CD4-positive, alpha-beta T cell (primary cell): ENCODE measurements at regions not wholly inside any gene's neighbourhood (a gene's known extent, or its start where the extent isn't known, plus 50 kb on each side); places are given as distances from the start of the nearest gene placed in this dataset.
"Not testable (repeated sequence)": the region's sequence is repeated elsewhere in the genome, so short reads cannot be mapped to it uniquely, and the experiment has no call there.

Experiments used
- ATAC-seq: fragments of 200-7000 bp; cut with Tn5 transposase; one replicate; pipeline ENCODE4 v1.10.0; 2022; ENCODE audit warnings: mild to moderate bottlenecking; ENCODE audit not compliant: poor library complexity
- CTCF ChIA-PET: fragments of 350-600 bp; sonication (Branson Sonifier 250); formaldehyde crosslinking; loops from one replicate; lab custom pipeline; 2021; ENCODE audit warnings: antibody characterized with exemption, inconsistent platforms; lab: Charles Lee
- POLR2A ChIA-PET: fragments of 350-600 bp; sonication (Branson Sonifier 250); formaldehyde crosslinking; loops from one replicate; lab custom pipeline; 2021; ENCODE audit warnings: antibody characterized with exemption, inconsistent platforms; lab: Charles Lee
- DNase-seq, 14 experiments: peaks; one replicate each; pipeline ENCODE4 v3.0.0-alpha.2; 2013 to 2020; ENCODE audit warnings: mixed read lengths in 2 of 14
- H3K27ac ChIP-seq, 2 donors: one replicate each; pipeline versions ENCODE4 v1.5.1 to v1.7.0; 2013; ENCODE audit warnings: low read length in 2 of 2, low read depth in 1 of 2, mild to moderate bottlenecking in 1 of 2
- H3K27me3 ChIP-seq, 2 experiments: 1 replicate in 1 of 2; 2 replicates in 1 of 2; pipeline versions ENCODE4 v1.6.1 to v1.7.0; 2013; ENCODE audit warnings: low read length in 2 of 2, control low read depth in 1 of 2, mild to moderate bottlenecking in 1 of 2, moderate library complexity in 1 of 2; ENCODE audit not compliant: insufficient read depth in 2 of 2, control insufficient read depth in 1 of 2
- H3K36me3 ChIP-seq: one replicate; pipeline ENCODE4 v1.6.1; 2013; ENCODE audit warnings: low read length, control low read depth; ENCODE audit not compliant: insufficient read depth
- H3K4me1 ChIP-seq: one replicate; pipeline ENCODE4 v1.6.1; 2013; ENCODE audit warnings: low read length, control low read depth; ENCODE audit not compliant: insufficient read depth
- H3K4me3 ChIP-seq: one replicate; pipeline ENCODE4 v1.5.1; 2013; ENCODE audit warnings: mild to moderate bottlenecking, low read length, moderate library complexity
- H3K9me3 ChIP-seq, 2 experiments: 1 replicate in 1 of 2; 2 replicates in 1 of 2; pipeline versions ENCODE4 v1.6.1 to v1.7.0; 2013; ENCODE audit warnings: low read length in 2 of 2, mild to moderate bottlenecking in 2 of 2, control low read depth in 1 of 2, moderate library complexity in 1 of 2; ENCODE audit not compliant: control insufficient read depth in 1 of 2, insufficient read depth in 1 of 2
- H3K27ac Mint-ChIP-seq: one replicate; pipeline ENCODE4 v1.8.0; 2020; ENCODE audit warnings: mixed read lengths
- H3K27me3 Mint-ChIP-seq: one replicate; pipeline ENCODE4 v1.8.0; 2021; ENCODE audit warnings: mixed read lengths
- H3K36me3 Mint-ChIP-seq: one replicate; pipeline ENCODE4 v1.8.0; 2021; ENCODE audit warnings: low read depth, mixed read lengths
- H3K4me1 Mint-ChIP-seq: one replicate; pipeline ENCODE4 v1.8.0; 2021; ENCODE audit warnings: low read depth, mixed read lengths
- H3K4me3 Mint-ChIP-seq: one replicate; pipeline ENCODE4 v1.8.0; 2020; ENCODE audit warnings: mild to moderate bottlenecking, mixed read lengths
- H3K9me3 Mint-ChIP-seq: one replicate; pipeline ENCODE4 v1.8.0; 2020; ENCODE audit warnings: mixed read lengths
- CTCF ChIP-seq: fragments of 200-600 bp; IDR thresholded peaks from one replicate; pipeline ENCODE4 v1.8.0; 2022; ENCODE audit warnings: antibody characterized with exemption, mild to moderate bottlenecking
- intact Hi-C, 2 experiments: fragments of 100-400 bp; cut with DNase I in 1 of 2; cut with micrococcal nuclease in 1 of 2; formaldehyde crosslinking; loops; one replicate each; pipeline versions ENCODE4 v1.15.1 to v1.9.0; 2023 to 2025; cut with DNase I, micrococcal nuclease

GRCh38 chr6:81262656-81263055, 489.8 kb downstream of the TENT5A start:
- Histone ChIP-seq H3K9me3 (peaks cover 0 to 14% of the 10 kb centered on the region in 2 experiments), H3K27me3 (no peaks in the 10 kb centered on the region), H3K4me1 (no peaks in the 10 kb centered on the region), H3K4me3 (no peak overlapping the region), H3K36me3 (no peaks in the 10 kb centered on the region), H3K27ac (no peak overlapping the region)
- ATAC-seq (no peak), DNase-seq (peak in 1 of 14 experiments; percentile 1)
- no peak overlapping the region for H3K4me3 Mint-ChIP-seq
- intact Hi-C loops, result no loop called here
- H3K9me3 Mint-ChIP-seq, result peaks cover 7% of the 10 kb centered on the region
- H3K4me1 Mint-ChIP-seq, result no peaks in the 10 kb centered on the region
- no peaks in the 10 kb centered on the region for H3K27me3 Mint-ChIP-seq
- no peak overlapping the region for H3K27ac Mint-ChIP-seq
- no peaks in the 10 kb centered on the region for H3K36me3 Mint-ChIP-seq
- ChIA-PET POLR2A (no interaction called here), CTCF (no interaction called here)
- no peak for TF ChIP-seq CTCF

GRCh38 chr6:81256223-81256622, 496.3 kb downstream of the TENT5A start:
- H3K9me3 Mint-ChIP-seq, CTCF ChIA-PET, H3K36me3 Mint-ChIP-seq, DNase-seq, ATAC-seq, H3K4me1 Mint-ChIP-seq, H3K4me3 Mint-ChIP-seq, H3K27me3 ChIP-seq, POLR2A ChIA-PET, H3K27ac Mint-ChIP-seq, H3K4me1 ChIP-seq, H3K9me3 ChIP-seq, H3K36me3 ChIP-seq, H3K27me3 Mint-ChIP-seq, H3K4me3 ChIP-seq, intact Hi-C loops, H3K27ac ChIP-seq: not testable (repeated sequence)

GRCh38 chr6:81253821-81254220, 498.7 kb downstream of the TENT5A start:
- Histone ChIP-seq H3K27ac (no peak overlapping the region), H3K4me3 (no peak overlapping the region), H3K27me3 (no peaks in the 10 kb centered on the region), H3K36me3 (no peaks in the 10 kb centered on the region), H3K4me1 (no peaks in the 10 kb centered on the region), H3K9me3 (peaks cover 0 to 5% of the 10 kb centered on the region in 2 experiments)
- intact Hi-C loops, result no loop called here
- Mint-ChIP-seq H3K9me3 (peaks cover 5% of the 10 kb centered on the region), H3K4me3 (no peak overlapping the region), H3K27ac (no peak overlapping the region), H3K36me3 (no peaks in the 10 kb centered on the region), H3K27me3 (no peaks in the 10 kb centered on the region), H3K4me1 (no peaks in the 10 kb centered on the region)
- ChIA-PET CTCF (no interaction called here), POLR2A (no interaction called here)
- TF ChIP-seq CTCF, result no peak
- no peak for ATAC-seq
- no peak for DNase-seq

GRCh38 chr6:81252231-81252630, 500.2 kb downstream of the TENT5A start:
- no peaks in the 10 kb centered on the region for H3K27me3 ChIP-seq
- H3K27me3 Mint-ChIP-seq, result no peaks in the 10 kb centered on the region
- no peak overlapping the region for H3K27ac ChIP-seq
- peaks cover 0 to 5% of the 10 kb centered on the region in 2 experiments for H3K9me3 ChIP-seq
- intact Hi-C loops, result no loop called here
- no peak overlapping the region for H3K27ac Mint-ChIP-seq
- CTCF ChIA-PET, result no interaction called here
- no peak overlapping the region for H3K4me3 ChIP-seq
- ATAC-seq (no peak), DNase-seq (no peak)
- POLR2A ChIA-PET, result no interaction called here
- H3K4me3 Mint-ChIP-seq, result no peak overlapping the region
- H3K9me3 Mint-ChIP-seq, result peaks cover 5% of the 10 kb centered on the region
- no peaks in the 10 kb centered on the region for H3K4me1 ChIP-seq
- no peaks in the 10 kb centered on the region for H3K36me3 ChIP-seq
- no peak for TF ChIP-seq CTCF
- no peaks in the 10 kb centered on the region for H3K36me3 Mint-ChIP-seq
- H3K4me1 Mint-ChIP-seq, result no peaks in the 10 kb centered on the region
